ENCODE measurements at regions not wholly inside any gene's neighbourhood (a gene's known extent, or its start where the extent isn't known, plus 50 kb on each side); places are given as distances from the start of the nearest gene placed in this dataset.

DNA sequence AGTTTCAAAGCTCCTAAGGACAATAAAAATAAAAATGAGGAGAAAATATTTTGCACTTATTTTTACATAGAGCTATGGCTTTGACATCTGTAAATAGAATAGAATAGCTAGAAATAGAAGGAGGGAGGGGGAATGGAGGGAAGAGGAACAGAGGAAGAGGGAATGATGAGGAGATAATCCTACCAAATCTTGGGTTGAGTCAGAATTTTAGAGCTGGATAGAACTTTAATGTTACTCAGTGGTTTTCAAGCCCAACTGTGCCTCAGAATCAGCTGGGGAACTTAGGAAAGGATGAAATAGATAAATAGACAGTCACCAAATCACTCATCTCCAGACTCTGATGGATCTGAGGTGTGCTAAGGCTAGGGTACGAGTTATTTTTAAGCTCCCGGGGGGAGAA is 190.3 kb upstream of the FREM1 start:
- TF ChIP-seq, protein P1, sequence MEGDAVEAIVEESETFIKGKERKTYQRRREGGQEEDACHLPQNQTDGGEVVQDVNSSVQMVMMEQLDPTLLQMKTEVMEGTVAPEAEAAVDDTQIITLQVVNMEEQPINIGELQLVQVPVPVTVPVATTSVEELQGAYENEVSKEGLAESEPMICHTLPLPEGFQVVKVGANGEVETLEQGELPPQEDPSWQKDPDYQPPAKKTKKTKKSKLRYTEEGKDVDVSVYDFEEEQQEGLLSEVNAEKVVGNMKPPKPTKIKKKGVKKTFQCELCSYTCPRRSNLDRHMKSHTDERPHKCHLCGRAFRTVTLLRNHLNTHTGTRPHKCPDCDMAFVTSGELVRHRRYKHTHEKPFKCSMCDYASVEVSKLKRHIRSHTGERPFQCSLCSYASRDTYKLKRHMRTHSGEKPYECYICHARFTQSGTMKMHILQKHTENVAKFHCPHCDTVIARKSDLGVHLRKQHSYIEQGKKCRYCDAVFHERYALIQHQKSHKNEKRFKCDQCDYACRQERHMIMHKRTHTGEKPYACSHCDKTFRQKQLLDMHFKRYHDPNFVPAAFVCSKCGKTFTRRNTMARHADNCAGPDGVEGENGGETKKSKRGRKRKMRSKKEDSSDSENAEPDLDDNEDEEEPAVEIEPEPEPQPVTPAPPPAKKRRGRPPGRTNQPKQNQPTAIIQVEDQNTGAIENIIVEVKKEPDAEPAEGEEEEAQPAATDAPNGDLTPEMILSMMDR (IDR thresholded peaks at IDR 0.05; ENCODE audit: low read depth, low read length): no peak
- H3K4me1 ChIP-seq (ENCODE audit: low read depth): no peaks in the 10 kb centered on the region
- no peaks in the 10 kb centered on the region for H3K36me3 ChIP-seq
- no peak overlapping the region for H3K27ac ChIP-seq
- no peaks in the 10 kb centered on the region for H3K9me3 ChIP-seq (ENCODE audit: low read depth)
- H3K4me3 ChIP-seq: no peak overlapping the region
- DNase-seq (ENCODE audit: low read depth in 1 of 2, low spot score in 1 of 2): no peak
- no peaks in the 10 kb centered on the region for H3K27me3 ChIP-seq

DNA sequence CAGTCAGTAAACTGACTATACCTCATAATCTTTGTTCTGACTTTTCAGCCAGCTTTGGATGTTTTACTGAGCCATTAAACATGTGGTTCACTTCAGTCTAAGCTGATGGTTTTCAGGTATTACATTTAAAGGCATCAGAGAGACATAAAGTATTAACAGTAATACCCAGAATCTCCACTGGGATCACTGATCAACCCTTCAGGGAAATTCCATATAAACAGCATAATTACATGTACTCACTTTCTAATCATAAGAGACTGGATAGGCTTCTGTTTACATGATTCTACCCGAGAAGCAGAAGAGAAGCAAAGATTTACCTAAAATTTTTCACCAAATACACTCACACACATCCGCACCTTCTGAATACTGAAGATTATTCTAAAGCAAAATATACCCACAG is 186.7 kb upstream of the FREM1 start:
- Histone ChIP-seq H3K36me3 (no peaks in the 10 kb centered on the region), H3K9me3 (ENCODE audit: low read depth) (no peaks in the 10 kb centered on the region), H3K27me3 (no peaks in the 10 kb centered on the region), H3K4me3 (no peak overlapping the region), H3K27ac (no peak overlapping the region), H3K4me1 (ENCODE audit: low read depth) (no peaks in the 10 kb centered on the region)
- DNase-seq (ENCODE audit: low read depth in 1 of 2, low spot score in 1 of 2): no peak
- TF ChIP-seq, protein P1 (IDR thresholded peaks at IDR 0.05; ENCODE audit: low read depth, low read length): no peak

DNA sequence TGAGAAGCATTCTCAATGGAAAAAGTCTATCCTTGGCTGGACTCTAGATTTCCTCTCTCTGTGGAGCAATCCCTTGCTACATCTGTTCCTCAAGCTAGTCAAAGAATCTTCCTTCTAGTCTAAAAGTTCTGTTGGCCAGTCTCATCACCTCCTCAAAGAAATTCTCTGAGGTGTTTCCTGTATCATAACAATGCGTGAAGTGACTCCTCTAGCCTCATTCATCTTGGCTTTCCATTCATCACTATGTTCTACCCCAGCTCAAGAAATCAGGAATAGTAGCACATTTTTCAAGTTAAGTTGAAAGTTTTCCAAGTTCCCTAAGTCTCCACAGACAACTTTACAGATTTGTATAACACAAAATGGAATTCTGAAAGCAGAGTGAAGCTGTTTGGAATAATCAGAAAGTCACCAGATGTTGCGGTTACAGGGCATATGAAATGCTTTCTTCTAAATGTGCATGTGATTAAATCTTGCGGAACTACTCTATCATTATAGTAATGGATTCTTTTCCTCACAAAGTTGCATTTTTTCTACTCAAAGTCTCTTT is 176.6 kb upstream of the FREM1 start:
- TF ChIP-seq, protein P1 (IDR thresholded peaks at IDR 0.05; ENCODE audit: low read depth, low read length): no peak
- H3K27me3 ChIP-seq: no peaks in the 10 kb centered on the region
- no peaks in the 10 kb centered on the region for H3K4me1 ChIP-seq (ENCODE audit: low read depth)
- H3K36me3 ChIP-seq: no peaks in the 10 kb centered on the region
- no peaks in the 10 kb centered on the region for H3K9me3 ChIP-seq (ENCODE audit: low read depth)
- no peak overlapping the region for H3K27ac ChIP-seq
- no peak overlapping the region for H3K4me3 ChIP-seq
- peak in 1 of 2 donors; percentile 66 for DNase-seq (ENCODE audit: low read depth in 1 of 2, low spot score in 1 of 2)

DNA sequence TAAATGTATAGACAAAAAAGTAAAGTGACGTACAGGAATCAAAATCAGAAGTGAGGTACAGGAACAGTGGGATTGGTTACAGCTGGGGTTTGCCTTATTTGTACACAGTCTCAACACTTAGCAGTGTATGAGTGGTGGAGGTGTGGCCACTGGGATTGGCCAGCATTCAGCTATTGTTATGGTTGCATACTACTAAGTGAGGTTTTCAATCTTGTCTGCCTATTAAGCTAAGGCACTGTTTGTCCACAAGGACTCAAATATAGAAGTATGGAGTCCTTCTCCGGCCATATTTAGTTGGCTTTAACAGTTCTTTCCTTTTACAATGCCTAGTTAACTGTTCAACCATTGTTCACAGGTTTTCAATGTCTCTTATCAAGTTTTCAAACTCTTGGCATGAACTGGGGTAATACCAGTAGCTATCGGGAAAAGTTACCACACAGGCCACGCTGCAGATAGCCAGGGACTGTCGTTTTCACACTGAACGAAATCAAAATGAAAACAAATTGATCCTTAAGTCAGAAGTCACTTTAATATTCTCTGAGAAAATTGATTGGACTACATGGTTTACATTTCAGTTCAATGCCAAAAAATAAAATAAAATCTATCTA is 176.0 kb upstream of the FREM1 start:
- Histone ChIP-seq H3K27me3 (no peaks in the 10 kb centered on the region), H3K27ac (no peak overlapping the region), H3K4me1 (ENCODE audit: low read depth) (no peaks in the 10 kb centered on the region), H3K4me3 (no peak overlapping the region), H3K9me3 (ENCODE audit: low read depth) (no peaks in the 10 kb centered on the region), H3K36me3 (no peaks in the 10 kb centered on the region)
- TF ChIP-seq, protein P1 (IDR thresholded peaks at IDR 0.05; ENCODE audit: low read depth, low read length): no peak
- DNase-seq (ENCODE audit: low read depth in 1 of 2, low spot score in 1 of 2): peak in 1 of 2 donors; percentile 76

DNA sequence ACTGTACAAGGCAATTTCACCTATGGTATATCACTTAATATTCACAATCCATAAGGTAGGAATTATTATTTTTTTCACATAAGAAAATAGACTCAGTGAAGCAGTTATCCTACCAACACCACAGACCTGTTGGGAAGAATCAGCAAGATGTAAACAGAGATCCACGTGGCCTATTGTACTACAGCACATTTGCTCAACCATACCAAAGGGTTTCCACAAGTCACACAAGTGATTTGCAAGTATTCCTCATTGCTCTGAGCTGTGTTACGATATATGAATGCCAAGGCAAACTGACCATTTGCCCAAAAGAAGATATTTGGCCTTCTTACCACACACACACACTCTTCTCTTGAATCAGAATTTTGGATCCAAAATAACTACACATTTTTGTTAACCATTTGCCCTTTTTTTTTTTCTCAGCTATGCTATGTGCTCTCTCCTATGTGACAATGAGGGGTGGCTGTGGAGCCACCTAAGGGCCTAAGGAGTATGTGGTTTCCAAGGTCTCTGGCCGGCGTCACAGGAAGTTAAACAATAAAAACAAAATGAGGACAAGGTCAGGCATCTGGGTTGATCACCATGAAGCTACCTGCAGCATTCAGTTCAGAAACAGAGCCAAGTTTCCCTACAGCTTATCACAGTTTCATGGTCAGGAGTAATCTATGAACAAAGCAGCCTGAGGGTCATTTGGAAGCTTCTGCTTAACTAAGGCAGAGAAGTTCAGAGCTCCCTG is 171.0 kb upstream of the FREM1 start:
- no peaks in the 10 kb centered on the region for H3K36me3 ChIP-seq
- TF ChIP-seq, protein P1 (IDR thresholded peaks at IDR 0.05; ENCODE audit: low read depth, low read length): no peak
- H3K9me3 ChIP-seq (ENCODE audit: low read depth): no peaks in the 10 kb centered on the region
- no peak for DNase-seq (ENCODE audit: low read depth in 1 of 2, low spot score in 1 of 2)
- no peak overlapping the region for H3K27ac ChIP-seq
- no peak overlapping the region for H3K4me3 ChIP-seq
- H3K27me3 ChIP-seq: no peaks in the 10 kb centered on the region
- no peaks in the 10 kb centered on the region for H3K4me1 ChIP-seq (ENCODE audit: low read depth)

All from cardiac muscle cell (in vitro differentiated cells and primary cell).